ENCODE measurements at regions not wholly inside any gene's neighbourhood (a gene's known extent, or its start where the extent isn't known, plus 50 kb on each side); places are given as distances from the start of the nearest gene placed in this dataset.

- no peak for TF ChIP-seq POLR2A (IDR thresholded peaks at IDR 0.05; ENCODE audit: low read depth, low read length)
- no peak for TF ChIP-seq FOS (IDR thresholded peaks at IDR 0.05; ENCODE audit: low read depth, low read length)
- TF ChIP-seq MXI1 (IDR thresholded peaks at IDR 0.05; ENCODE audit: borderline replicate concordance, low read depth, low read length), result no peak
- no peak for TF ChIP-seq SMC3 (IDR thresholded peaks at IDR 0.05; ENCODE audit: low read depth, low read length)
- TF ChIP-seq MAZ (IDR thresholded peaks at IDR 0.05; ENCODE audit: borderline replicate concordance, low read depth, low read length), result no peak
- no peak for TF ChIP-seq BHLHE40 (IDR thresholded peaks at IDR 0.05; ENCODE audit: low read depth, low read length)
- no peak for TF ChIP-seq MAFK (IDR thresholded peaks at IDR 0.05; ENCODE audit: low read depth, low read length)
- no peak for TF ChIP-seq ELK1 (IDR thresholded peaks at IDR 0.05; ENCODE audit: borderline replicate concordance, low read depth, low read length)
- no peak for TF ChIP-seq CTCF (conservative IDR thresholded peaks at IDR 0.05; ENCODE audit: low read depth, low read length)
- no peak for TF ChIP-seq RAD21 (IDR thresholded peaks at IDR 0.05; ENCODE audit: low read length)
- intact Hi-C loops (cut with micrococcal nuclease), result no loop called here
- Histone ChIP-seq H3K18ac (ENCODE audit: low read depth, low read length) (no peak overlapping the region), H2AK5ac (ENCODE audit: low read depth, low read length) (no peak overlapping the region), H3K27ac (ENCODE audit: insufficient read depth, low read length) (no peak overlapping the region), H2BK120ac (ENCODE audit: low read depth, low read length) (no peak overlapping the region), H3K4me2 (ENCODE audit: low read depth, low read length) (no peak overlapping the region), H4K8ac (ENCODE audit: low read depth in 2 of 2, low read length in 2 of 2) (no peak overlapping the region), H4K5ac (ENCODE audit: low read depth, low read length) (no peak overlapping the region), H3K79me1 (ENCODE audit: low read depth in 1 of 2, low read length in 2 of 2) (no peaks in the 10 kb centered on the region), H2BK15ac (ENCODE audit: low read depth, low read length) (no peak overlapping the region), H3K4me3 (ENCODE audit: insufficient read depth, low read depth, low read length) (no peak overlapping the region), H3K14ac (replicated peaks; ENCODE audit: low read depth, low read length) (no peak overlapping the region), H3K4me1 (ENCODE audit: control insufficient read depth, insufficient read depth, low read length) (no peaks in the 10 kb centered on the region), H3K9me1 (ENCODE audit: insufficient read depth, low read length) (no peaks in the 10 kb centered on the region), H2BK20ac (ENCODE audit: low read depth, low read length) (no peak overlapping the region), H3K23ac (ENCODE audit: low read depth, low read length) (no peak overlapping the region), H3K4ac (ENCODE audit: low read depth, low read length) (no peak overlapping the region), H3K9me3 (ENCODE audit: control insufficient read depth, insufficient read depth, low read length) (peaks cover 34% of the 10 kb centered on the region), H2AFZ (replicated peaks; ENCODE audit: low read length, poor library complexity) (no peak overlapping the region), H3K56ac (ENCODE audit: extremely low read depth, insufficient read depth, low read length) (no peak overlapping the region), H2AK9ac (replicated peaks; ENCODE audit: low read depth, low read length, poor library complexity) (no peak overlapping the region), H3K36me3 (ENCODE audit: control insufficient read depth, insufficient read depth, low read length) (no peaks in the 10 kb centered on the region), H4K91ac (ENCODE audit: insufficient read depth, low read depth, low read length) (no peak overlapping the region), H4K20me1 (ENCODE audit: insufficient read depth, low read length) (no peaks in the 10 kb centered on the region), H3K27me3 (ENCODE audit: control insufficient read depth, insufficient read depth, low read length) (no peaks in the 10 kb centered on the region), H2BK5ac (ENCODE audit: low read depth, low read length, poor library complexity, severe bottlenecking) (no peak overlapping the region), H3K9ac (ENCODE audit: low read depth, low read length) (no peak overlapping the region)
- dilution Hi-C loops (cut with HindIII; ENCODE audit: low sequenced_read_pairs, unreplicated experiment), result no loop called here
- POLR2A ChIA-PET (ENCODE audit: unreplicated experiment), result no interaction called here
- CTCF ChIA-PET, result no interaction called here
- WGBS, 2 experiments (ENCODE audit: extremely low coverage in 2 of 2, insufficient read length in 1 of 2), result 77% methylated on average over 5 of the region's 25 CpGs; no CpG with 5 or more reads in 1 of the 2 experiments
- in situ Hi-C loops (cut with MboI; ENCODE audit: low sequenced_read_pairs), result no loop called here
- no TSS peak for BruUV-seq (replicated peaks)
- no peak for ATAC-seq (ENCODE audit: low read depth)
- DNase-seq, result no peak
These were observed 166.9 kb downstream of the OLFM1 start for GRCh38 chr9:135254176-135255032.

Measured in IMR-90 (cell line).